Sigmoid colon (tissue), 4 donors: ENCODE measurements at regions not wholly inside any gene's neighbourhood (a gene's known extent, or its start where the extent isn't known, plus 50 kb on each side); places are given as distances from the start of the nearest gene placed in this dataset.

Experiments
- CTCF ChIP-seq, 4 experiments: fragments of 450-650 bp in 3 of 4; fragments of 200-600 bp in 1 of 4; IDR thresholded peaks; one replicate each; pipeline ENCODE4 v1.5.1; 2016 to 2019; ENCODE audit warnings: antibody characterized with exemption in 4 of 4, mild to moderate bottlenecking in 3 of 4, moderate library complexity in 2 of 4
- EP300 ChIP-seq, 4 donors: sonication (generic); formaldehyde crosslinking; IDR thresholded peaks; one replicate each; pipeline ENCODE4 v1.6.1; 2017; ENCODE audit warnings: antibody characterized with exemption in 4 of 4
- POLR2A ChIP-seq, 2 donors: fragments of 450-650 bp; IDR thresholded peaks; one replicate each; pipeline ENCODE4 v1.6.1; 2016; ENCODE audit warnings: antibody characterized with exemption in 2 of 2, mild to moderate bottlenecking in 2 of 2, moderate library complexity in 2 of 2
- POLR2AphosphoS5 ChIP-seq, 4 donors: sonication (generic); formaldehyde crosslinking; IDR thresholded peaks; one replicate each; pipeline ENCODE4 v1.6.1; 2017; ENCODE audit warnings: antibody characterized with exemption in 4 of 4

- TF ChIP-seq EP300 (IDR thresholded peaks at IDR 0.05) (no peak), CTCF (IDR thresholded peaks at IDR 0.05) (no peak), POLR2A (IDR thresholded peaks at IDR 0.05) (no peak), POLR2AphosphoS5 (IDR thresholded peaks at IDR 0.05) (no peak)
Measured at GRCh38 chr13:84648069-84648640, 765.9 kb upstream of the SLITRK1 start.
